ENCODE measurements at regions not wholly inside any gene's neighbourhood (a gene's known extent, or its start where the extent isn't known, plus 50 kb on each side); places are given as distances from the start of the nearest gene placed in this dataset.

- DNase-seq (ENCODE audit: extremely low read depth, low read depth), result no peak
Observed at GRCh38 chr21:32065654-32066053, 192.8 kb downstream of the HUNK start.

GRCh38 chr21:32064281-32064910, 191.6 kb downstream of the HUNK start:
- no peak for TF ChIP-seq CTCF (IDR thresholded peaks at IDR 0.05; ENCODE audit: low read depth, low read length)
- no peak for DNase-seq (ENCODE audit: extremely low read depth, low read depth)

More at GRCh38 chr21:32065654-32066053, 192.8 kb downstream of the HUNK start:
- no peak for TF ChIP-seq CTCF (IDR thresholded peaks at IDR 0.05; ENCODE audit: low read depth, low read length)

- TF ChIP-seq CTCF (IDR thresholded peaks at IDR 0.05; ENCODE audit: low read depth, low read length), result no peak
- DNase-seq (ENCODE audit: extremely low read depth, low read depth), result no peak
Observed at GRCh38 chr21:32062591-32063227, 189.9 kb downstream of the HUNK start.

GRCh38 chr21:32061729-32062128, 188.9 kb downstream of the HUNK start:
- DNase-seq (ENCODE audit: extremely low read depth, low read depth), result no peak
- no peak for TF ChIP-seq CTCF (IDR thresholded peaks at IDR 0.05; ENCODE audit: low read depth, low read length)

- no peak for TF ChIP-seq CTCF (IDR thresholded peaks at IDR 0.05; ENCODE audit: low read depth, low read length)
- no peak for DNase-seq (ENCODE audit: extremely low read depth, low read depth)
Observed at GRCh38 chr21:32056791-32057190, 184.0 kb downstream of the HUNK start.

GRCh38 chr21:32055305-32055704, 182.5 kb downstream of the HUNK start:
- no peak for TF ChIP-seq CTCF (IDR thresholded peaks at IDR 0.05; ENCODE audit: low read depth, low read length)
- no peak for DNase-seq (ENCODE audit: extremely low read depth, low read depth)

All from AG09319 (cell line).